Neural progenitor cell (in vitro differentiated cells): ENCODE measurements at regions not wholly inside any gene's neighbourhood (a gene's known extent, or its start where the extent isn't known, plus 50 kb on each side); places are given as distances from the start of the nearest gene placed in this dataset.

Experiments
- DNase-seq: peaks from one replicate; pipeline ENCODE4 v3.0.0-alpha.2; 2016; ENCODE audit warnings: low spot score
- H2AFZ ChIP-seq: fragments of 200-600 bp; sonication (generic); replicated peaks from 2 replicates; pipeline ENCODE4 v1.6.1; 2016; ENCODE audit warnings: antibody characterized with exemption
- H3F3A ChIP-seq: fragments of 200-600 bp; sonication (generic); 2 replicates; pipeline ENCODE4 v1.6.1; 2016; ENCODE audit warnings: antibody characterized with exemption, low read depth
- H3K27ac ChIP-seq: fragments of 200-600 bp; sonication (generic); 2 replicates; pipeline ENCODE4 v1.5.1; 2016; ENCODE audit warnings: mild to moderate bottlenecking
- H3K27me3 ChIP-seq: fragments of 200-600 bp; sonication (generic); 2 replicates; pipeline ENCODE4 v1.6.1; 2016; ENCODE audit warnings: mild to moderate bottlenecking, moderate library complexity
- H3K36me3 ChIP-seq: fragments of 200-600 bp; sonication (generic); 2 replicates; pipeline ENCODE4 v1.5.1; 2016
- H3K4me1 ChIP-seq: fragments of 200-600 bp; sonication (generic); 2 replicates; pipeline ENCODE4 v1.6.1; 2016; ENCODE audit warnings: mixed run types
- H3K4me2 ChIP-seq: fragments of 200-600 bp; sonication (generic); 2 replicates; pipeline ENCODE4 v1.6.1; 2016
- H3K4me3 ChIP-seq: fragments of 200-600 bp; sonication (generic); 2 replicates; pipeline ENCODE4 v1.5.1; 2016
- H3K79me2 ChIP-seq: fragments of 200-600 bp; sonication (generic); 2 replicates; pipeline ENCODE4 v1.6.1; 2016; ENCODE audit warnings: low read depth
- H3K9ac ChIP-seq: fragments of 200-600 bp; sonication (generic); 2 replicates; pipeline ENCODE4 v1.6.1; 2016
- H3K9me3 ChIP-seq: fragments of 200-600 bp; sonication (generic); 2 replicates; pipeline ENCODE4 v1.5.1; 2016; ENCODE audit warnings: low read depth
- H4K20me1 ChIP-seq: fragments of 200-600 bp; sonication (generic); 2 replicates; pipeline ENCODE4 v1.6.1; 2016; ENCODE audit warnings: low read depth
- H3K27ac Mint-ChIP-seq: 3 replicates; pipeline ENCODE4 v1.8.0; 2021; ENCODE audit warnings: mixed read lengths
- H3K27me3 Mint-ChIP-seq: 2 replicates; pipeline ENCODE4 v1.8.0; 2022; ENCODE audit warnings: low read depth, mild to moderate bottlenecking, inconsistent platforms, moderate library complexity, mixed read lengths; ENCODE audit not compliant: insufficient read depth
- H3K36me3 Mint-ChIP-seq: 3 replicates; pipeline ENCODE4 v1.8.0; 2021; ENCODE audit warnings: mixed read lengths
- H3K4me1 Mint-ChIP-seq: 3 replicates; pipeline ENCODE4 v1.8.0; 2021; ENCODE audit warnings: mixed read lengths
- H3K4me3 Mint-ChIP-seq: 3 replicates; pipeline ENCODE4 v1.8.0; 2021; ENCODE audit warnings: mild to moderate bottlenecking, moderate library complexity, mixed read lengths
- H3K9me3 Mint-ChIP-seq: 3 replicates; pipeline ENCODE4 v1.8.0; 2020; ENCODE audit warnings: mixed read lengths
- EZH2 ChIP-seq: fragments of 200-600 bp; sonication (generic); IDR thresholded peaks from 2 replicates; pipeline ENCODE4 v1.6.1; 2017; ENCODE audit warnings: antibody characterized with exemption, mild to moderate bottlenecking, moderate library complexity
- EZH2phosphoT487 ChIP-seq: fragments of 200-600 bp; sonication (generic); IDR thresholded peaks from 2 replicates; pipeline ENCODE4 v1.6.1; 2017; ENCODE audit warnings: antibody characterized with exemption
- TF ChIP-seq, protein P1 (sequence below): fragments of 200-600 bp; sonication (generic); IDR thresholded peaks from 2 replicates; pipeline ENCODE4 v1.5.1; 2017; ENCODE audit warnings: antibody characterized with exemption, mild to moderate bottlenecking

DNA sequence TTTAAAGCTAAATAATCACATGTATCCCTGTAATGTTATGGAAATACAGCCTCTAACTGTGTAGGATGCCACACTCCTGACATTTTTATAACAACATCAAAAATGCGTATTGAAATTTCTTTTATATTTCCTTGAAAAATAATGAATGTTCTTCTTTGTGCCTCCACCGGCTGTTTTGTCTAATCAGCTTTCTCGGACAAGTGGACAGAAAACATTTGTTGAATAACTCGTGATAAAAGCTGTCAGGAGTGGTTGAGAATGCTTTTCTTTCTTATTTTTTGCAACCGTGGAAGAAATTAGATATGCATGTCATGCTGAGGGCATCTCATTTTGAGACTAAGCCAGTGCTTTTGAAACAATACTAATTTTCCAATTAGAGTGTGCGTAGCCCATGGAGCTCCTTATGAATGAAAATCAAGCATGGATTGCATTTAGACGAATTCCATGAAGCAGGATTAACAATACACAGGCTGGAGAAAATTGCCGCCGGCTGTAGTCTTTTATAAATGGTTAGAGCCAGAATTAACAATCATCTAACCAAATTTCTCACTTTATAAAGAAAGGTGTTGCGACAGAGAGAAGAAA, 614.5 kb upstream of the LCORL start:
- Histone ChIP-seq H3K27me3 (no peaks in the 10 kb centered on the region), H3K4me3 (no peak overlapping the region), H3K36me3 (no peaks in the 10 kb centered on the region), H3K9ac (no peak overlapping the region), H3K9me3 (no peaks in the 10 kb centered on the region), H2AFZ (no peak overlapping the region), H3K79me2 (no peaks in the 10 kb centered on the region), H3K27ac (no peak overlapping the region), H3K4me2 (no peak overlapping the region), H4K20me1 (no peaks in the 10 kb centered on the region), H3F3A (no peaks in the 10 kb centered on the region), H3K4me1 (no peaks in the 10 kb centered on the region)
- Mint-ChIP-seq H3K9me3 (peaks cover 6% of the 10 kb centered on the region), H3K36me3 (no peaks in the 10 kb centered on the region), H3K27ac (no peak overlapping the region), H3K27me3 (peaks cover 6% of the 10 kb centered on the region), H3K4me3 (no peak overlapping the region), H3K4me1 (peaks cover 29% of the 10 kb centered on the region)
- TF ChIP-seq EZH2 = no peak
- TF ChIP-seq, protein P1, sequence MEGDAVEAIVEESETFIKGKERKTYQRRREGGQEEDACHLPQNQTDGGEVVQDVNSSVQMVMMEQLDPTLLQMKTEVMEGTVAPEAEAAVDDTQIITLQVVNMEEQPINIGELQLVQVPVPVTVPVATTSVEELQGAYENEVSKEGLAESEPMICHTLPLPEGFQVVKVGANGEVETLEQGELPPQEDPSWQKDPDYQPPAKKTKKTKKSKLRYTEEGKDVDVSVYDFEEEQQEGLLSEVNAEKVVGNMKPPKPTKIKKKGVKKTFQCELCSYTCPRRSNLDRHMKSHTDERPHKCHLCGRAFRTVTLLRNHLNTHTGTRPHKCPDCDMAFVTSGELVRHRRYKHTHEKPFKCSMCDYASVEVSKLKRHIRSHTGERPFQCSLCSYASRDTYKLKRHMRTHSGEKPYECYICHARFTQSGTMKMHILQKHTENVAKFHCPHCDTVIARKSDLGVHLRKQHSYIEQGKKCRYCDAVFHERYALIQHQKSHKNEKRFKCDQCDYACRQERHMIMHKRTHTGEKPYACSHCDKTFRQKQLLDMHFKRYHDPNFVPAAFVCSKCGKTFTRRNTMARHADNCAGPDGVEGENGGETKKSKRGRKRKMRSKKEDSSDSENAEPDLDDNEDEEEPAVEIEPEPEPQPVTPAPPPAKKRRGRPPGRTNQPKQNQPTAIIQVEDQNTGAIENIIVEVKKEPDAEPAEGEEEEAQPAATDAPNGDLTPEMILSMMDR = no peak
- no peak for TF ChIP-seq EZH2phosphoT487
- no peak for DNase-seq

- no peak for DNase-seq
- H3K4me1 Mint-ChIP-seq = peaks cover 29% of the 10 kb centered on the region
- no peak for TF ChIP-seq EZH2
- TF ChIP-seq, protein P1 = no peak
- no peak for TF ChIP-seq EZH2phosphoT487
- Histone ChIP-seq H3K79me2 (no peaks in the 10 kb centered on the region), H3K9me3 (no peaks in the 10 kb centered on the region), H3F3A (no peaks in the 10 kb centered on the region), H2AFZ (no peak overlapping the region), H3K4me1 (no peaks in the 10 kb centered on the region), H4K20me1 (no peaks in the 10 kb centered on the region), H3K4me3 (no peak overlapping the region), H3K27ac (no peak overlapping the region), H3K4me2 (no peak overlapping the region), H3K9ac (no peak overlapping the region), H3K36me3 (no peaks in the 10 kb centered on the region), H3K27me3 (no peaks in the 10 kb centered on the region)
- peak overlapping the region; percentile 6 for H3K27ac Mint-ChIP-seq
- H3K4me3 Mint-ChIP-seq = no peak overlapping the region
- H3K36me3 Mint-ChIP-seq = no peaks in the 10 kb centered on the region
- peaks cover 7% of the 10 kb centered on the region for H3K9me3 Mint-ChIP-seq
- H3K27me3 Mint-ChIP-seq = peaks cover 6% of the 10 kb centered on the region
Measured at GRCh38 chr4:18635531-18635930, 614.0 kb upstream of the LCORL start.

GRCh38 chr4:18631586-18631985, 610.0 kb upstream of the LCORL start:
- H3K4me3 ChIP-seq = no peak overlapping the region
- H3K27ac ChIP-seq = no peak overlapping the region
- Mint-ChIP-seq H3K4me1 (peaks cover 15% of the 10 kb centered on the region), H3K36me3 (no peaks in the 10 kb centered on the region), H3K4me3 (no peak overlapping the region), H3K27ac (no peak overlapping the region), H3K9me3 (peaks cover 7% of the 10 kb centered on the region), H3K27me3 (peaks cover 6% of the 10 kb centered on the region)
- H4K20me1 ChIP-seq = no peaks in the 10 kb centered on the region
- H3K9ac ChIP-seq = no peak overlapping the region
- no peaks in the 10 kb centered on the region for H3F3A ChIP-seq
- no peaks in the 10 kb centered on the region for H3K4me1 ChIP-seq
- no peaks in the 10 kb centered on the region for H3K27me3 ChIP-seq
- no peak for DNase-seq
- H3K79me2 ChIP-seq = no peaks in the 10 kb centered on the region
- H3K4me2 ChIP-seq = no peak overlapping the region
- H3K36me3 ChIP-seq = no peaks in the 10 kb centered on the region
- TF ChIP-seq, protein P1 = no peak
- TF ChIP-seq EZH2phosphoT487 (no peak), EZH2 (no peak)
- no peaks in the 10 kb centered on the region for H3K9me3 ChIP-seq
- H2AFZ ChIP-seq = no peak overlapping the region
